GM18868 (cell line): ENCODE measurements at regions not wholly inside any gene's neighbourhood (a gene's known extent, or its start where the extent isn't known, plus 50 kb on each side); places are given as distances from the start of the nearest gene placed in this dataset.

Source experiments
- ATAC-seq: cut with Tn5 transposase; IDR thresholded peaks from one replicate; pipeline ENCODE4 v1.9.1; 2021; ENCODE audit warnings: mild to moderate bottlenecking, moderate library complexity; ENCODE audit not compliant: unreplicated experiment

- no peak for ATAC-seq
Observed at GRCh38 chr2:155830351-155830750, 502.2 kb downstream of the NR4A2 start.

GRCh38 chr2:155825876-155826275 is 506.6 kb downstream of the NR4A2 start:
- no peak for ATAC-seq

GRCh38 chr2:155815851-155816250 is 516.7 kb downstream of the NR4A2 start:
- ATAC-seq = peak; percentile 95

GRCh38 chr2:155815275-155815674 is 517.2 kb downstream of the NR4A2 start:
- no peak for ATAC-seq

- ATAC-seq = no peak
Observed at GRCh38 chr2:155810411-155810810, 522.1 kb downstream of the NR4A2 start.

- no peak for ATAC-seq
Observed at GRCh38 chr2:155802888-155803287, 529.6 kb downstream of the NR4A2 start.

- ATAC-seq = no peak
Observed at GRCh38 chr2:155792666-155793065, 539.9 kb downstream of the NR4A2 start.

GRCh38 chr2:155770516-155770915 is 562.0 kb downstream of the NR4A2 start:
- ATAC-seq = no peak

- ATAC-seq = no peak
Observed at GRCh38 chr2:155766342-155767115, 566.0 kb downstream of the NR4A2 start.

GRCh38 chr2:155755481-155755880 is 577.0 kb downstream of the NR4A2 start:
- ATAC-seq = no peak

- no peak for ATAC-seq
Observed at GRCh38 chr2:155748131-155748530, 584.4 kb downstream of the NR4A2 start.

GRCh38 chr2:155747531-155747930 is 585.0 kb downstream of the NR4A2 start:
- peak; percentile 60 for ATAC-seq

GRCh38 chr2:155733091-155733853 is 599.2 kb downstream of the NR4A2 start:
- ATAC-seq = no peak

GRCh38 chr2:155730804-155731203 is 601.7 kb downstream of the NR4A2 start:
- ATAC-seq = no peak

- no peak for ATAC-seq
Observed at GRCh38 chr2:155727187-155727895, 605.2 kb downstream of the NR4A2 start.

GRCh38 chr2:155722290-155722689 is 610.2 kb downstream of the NR4A2 start:
- no peak for ATAC-seq

- no peak for ATAC-seq
Observed at GRCh38 chr2:155715705-155716104, 616.8 kb downstream of the NR4A2 start.

- no peak for ATAC-seq
Observed at GRCh38 chr2:155714983-155715382, 617.5 kb downstream of the NR4A2 start.

- no peak for ATAC-seq
Observed at GRCh38 chr2:155708071-155708470, 624.5 kb downstream of the NR4A2 start.

- no peak for ATAC-seq
Observed at GRCh38 chr2:155703917-155704316, 628.6 kb downstream of the NR4A2 start.

GRCh38 chr2:155703048-155703447 is 629.5 kb downstream of the NR4A2 start:
- ATAC-seq = no peak

- no peak for ATAC-seq
Observed at GRCh38 chr2:155701721-155702120, 630.8 kb downstream of the NR4A2 start.
